B cell (primary cell): ENCODE measurements at regions not wholly inside any gene's neighbourhood (a gene's known extent, or its start where the extent isn't known, plus 50 kb on each side); places are given as distances from the start of the nearest gene placed in this dataset.

Source experiments
- ATAC-seq: fragments of 200-7000 bp; cut with Tn5 transposase; one replicate; pipeline ENCODE4 v1.10.0; 2021; ENCODE audit warnings: low read depth, mild to moderate bottlenecking, moderate number of reproducible peaks, moderate library complexity
- CTCF ChIA-PET: fragments of 350-600 bp; sonication (Branson Sonifier 250); formaldehyde crosslinking; loops from one replicate; lab custom pipeline; 2021; ENCODE audit warnings: antibody characterized with exemption, inconsistent platforms; lab: Charles Lee
- POLR2A ChIA-PET: fragments of 350-600 bp; sonication (Branson Sonifier 250); formaldehyde crosslinking; loops from one replicate; lab custom pipeline; 2021; ENCODE audit warnings: antibody characterized with exemption; lab: Charles Lee
- DNase-seq: peaks from one replicate; pipeline ENCODE4 v3.0.0; 2013
- H2AFZ ChIP-seq: 2 replicates; pipeline ENCODE4 v1.6.1; 2012; ENCODE audit warnings: mild to moderate bottlenecking, low read depth, low read length; ENCODE audit not compliant: insufficient read depth, poor library complexity, severe bottlenecking
- H3K27ac ChIP-seq, 2 donors: 1 replicate in 1 of 2; 2 replicates in 1 of 2; pipeline ENCODE4 v1.5.1; 2012 to 2013; ENCODE audit warnings: low read length in 2 of 2, mild to moderate bottlenecking in 2 of 2, moderate library complexity in 1 of 2
- H3K27me3 ChIP-seq, 4 experiments: fragments of 200-600 bp in 1 of 4; sonication (generic) in 1 of 4; replicated peaks in 1 of 4; 1 replicate in 2 of 4; 2 replicates in 2 of 4; pipeline versions ENCODE4 v1.6.1 to v1.7.0; 2013 to 2016; ENCODE audit warnings: low read length in 3 of 4, mild to moderate bottlenecking in 2 of 4, mixed read lengths in 1 of 4, moderate library complexity in 1 of 4; ENCODE audit not compliant: insufficient read depth in 4 of 4, control insufficient read depth in 3 of 4; ENCODE audit errors: control extremely low read depth in 1 of 4
- H3K36me3 ChIP-seq, 2 experiments: replicated peaks in 1 of 2; 1 replicate in 1 of 2; 2 replicates in 1 of 2; pipeline versions ENCODE4 v1.6.1 to v1.7.1; 2013; ENCODE audit warnings: low read length in 1 of 2; ENCODE audit not compliant: insufficient read depth in 2 of 2, control insufficient read depth in 1 of 2; ENCODE audit errors: control extremely low read depth in 1 of 2, extremely low read depth in 1 of 2
- H3K4me1 ChIP-seq, 2 donors: fragments of 200-600 bp in 1 of 2; sonication (generic) in 1 of 2; 1 replicate in 1 of 2; 2 replicates in 1 of 2; pipeline versions ENCODE4 v1.5.1 to v1.6.1; 2013 to 2017; ENCODE audit warnings: low read length in 2 of 2; ENCODE audit not compliant: control insufficient read depth in 2 of 2, insufficient read depth in 2 of 2
- H3K4me2 ChIP-seq: replicated peaks from 2 replicates; pipeline ENCODE3; 2012; ENCODE audit warnings: mild to moderate bottlenecking, low read depth, low read length; ENCODE audit not compliant: poor library complexity, severe bottlenecking
- H3K4me3 ChIP-seq, 5 experiments: fragments of 200-600 bp in 1 of 5; sonication (generic) in 1 of 5; 1 replicate in 3 of 5; 2 replicates in 2 of 5; pipeline versions ENCODE4 v1.5.1 to v1.7.0; 2011 to 2016; ENCODE audit warnings: low read length in 4 of 5, mild to moderate bottlenecking in 4 of 5, low read depth in 2 of 5, control low read depth in 1 of 5, moderate library complexity in 1 of 5; ENCODE audit not compliant: insufficient read depth in 1 of 5; ENCODE audit errors: control extremely low read depth in 1 of 5, extremely low read depth in 1 of 5
- H3K79me2 ChIP-seq: fragments of 200-600 bp; sonication (generic); one replicate; pipeline ENCODE4 v1.6.0; 2016; ENCODE audit warnings: low read length; ENCODE audit not compliant: control insufficient read depth, insufficient read depth
- H3K9ac ChIP-seq: fragments of 200-600 bp; sonication (generic); 2 replicates; pipeline ENCODE4 v1.6.1; 2017; ENCODE audit warnings: mild to moderate bottlenecking, low read length, moderate library complexity
- H3K9me3 ChIP-seq, 3 donors: one replicate each; pipeline versions ENCODE4 v1.6.1 to v1.7.1; 2013; ENCODE audit warnings: low read length in 2 of 3; ENCODE audit not compliant: control insufficient read depth in 2 of 3, insufficient read depth in 1 of 3; ENCODE audit errors: control extremely low read depth in 1 of 3
- H4K20me1 ChIP-seq: 2 replicates; pipeline ENCODE4 v1.6.0; 2012; ENCODE audit warnings: mild to moderate bottlenecking, low read length; ENCODE audit not compliant: insufficient read depth, control insufficient read depth, poor library complexity, severe bottlenecking
- H3K27ac Mint-ChIP-seq: one replicate; pipeline ENCODE4 v1.8.0; 2021; ENCODE audit warnings: mixed read lengths
- H3K27me3 Mint-ChIP-seq: one replicate; pipeline ENCODE4 v1.8.0; 2021; ENCODE audit warnings: mixed read lengths
- H3K4me1 Mint-ChIP-seq: one replicate; pipeline ENCODE4 v1.8.0; 2021; ENCODE audit warnings: mixed read lengths
- H3K4me3 Mint-ChIP-seq: one replicate; pipeline ENCODE4 v1.8.0; 2021; ENCODE audit warnings: mixed read lengths
- H3K9me3 Mint-ChIP-seq: one replicate; pipeline ENCODE4 v1.8.0; 2022; ENCODE audit warnings: mixed read lengths; ENCODE audit not compliant: insufficient read depth
- EZH2 ChIP-seq: IDR thresholded peaks from 2 replicates; pipeline ENCODE4 v1.6.1; 2012; ENCODE audit warnings: borderline replicate concordance, low read depth, mild to moderate bottlenecking, moderate library complexity, low read length; ENCODE audit not compliant: insufficient read depth, poor library complexity, severe bottlenecking
- WGBS: methylation state at CpG from one replicate; pipeline ENCODE4 v1.1.5; 2013; ENCODE audit warnings: missing lambda C conversion rate; ENCODE audit not compliant: insufficient coverage; 5-methylcytosine and 5-hydroxymethylcytosine counted together
- intact Hi-C: fragments of 100-400 bp; cut with micrococcal nuclease; formaldehyde crosslinking; loops from one replicate; pipeline ENCODE4 v1.10.0; 2022
- TF ChIP-seq, protein P1 (sequence below): fragments of 200-600 bp; IDR thresholded peaks from one replicate; pipeline ENCODE4 v1.8.0; 2022; ENCODE audit warnings: antibody characterized with exemption, mild to moderate bottlenecking

- Histone ChIP-seq H3K27me3 (no peaks in the 10 kb centered on the region), H3K36me3 (no peaks in the 10 kb centered on the region), H4K20me1 (no peaks in the 10 kb centered on the region), H2AFZ (no peak overlapping the region), H3K27ac (no peak overlapping the region), H3K4me1 (no peaks in the 10 kb centered on the region), H3K79me2 (no peaks in the 10 kb centered on the region), H3K9ac (no peak overlapping the region), H3K4me2 (no peak overlapping the region), H3K4me3 (no peak overlapping the region), H3K9me3 (no peaks in the 10 kb centered on the region)
- no peak overlapping the region for H3K4me3 Mint-ChIP-seq
- intact Hi-C loops, result no loop called here
- ATAC-seq (no peak), DNase-seq (no peak)
- no peak overlapping the region for H3K27ac Mint-ChIP-seq
- no peaks in the 10 kb centered on the region for H3K9me3 Mint-ChIP-seq
- H3K4me1 Mint-ChIP-seq, result no peaks in the 10 kb centered on the region
- peaks cover 15% of the 10 kb centered on the region for H3K27me3 Mint-ChIP-seq
- 91% methylated on average over 16 of the region's 17 CpGs for WGBS
- TF ChIP-seq, protein P1, sequence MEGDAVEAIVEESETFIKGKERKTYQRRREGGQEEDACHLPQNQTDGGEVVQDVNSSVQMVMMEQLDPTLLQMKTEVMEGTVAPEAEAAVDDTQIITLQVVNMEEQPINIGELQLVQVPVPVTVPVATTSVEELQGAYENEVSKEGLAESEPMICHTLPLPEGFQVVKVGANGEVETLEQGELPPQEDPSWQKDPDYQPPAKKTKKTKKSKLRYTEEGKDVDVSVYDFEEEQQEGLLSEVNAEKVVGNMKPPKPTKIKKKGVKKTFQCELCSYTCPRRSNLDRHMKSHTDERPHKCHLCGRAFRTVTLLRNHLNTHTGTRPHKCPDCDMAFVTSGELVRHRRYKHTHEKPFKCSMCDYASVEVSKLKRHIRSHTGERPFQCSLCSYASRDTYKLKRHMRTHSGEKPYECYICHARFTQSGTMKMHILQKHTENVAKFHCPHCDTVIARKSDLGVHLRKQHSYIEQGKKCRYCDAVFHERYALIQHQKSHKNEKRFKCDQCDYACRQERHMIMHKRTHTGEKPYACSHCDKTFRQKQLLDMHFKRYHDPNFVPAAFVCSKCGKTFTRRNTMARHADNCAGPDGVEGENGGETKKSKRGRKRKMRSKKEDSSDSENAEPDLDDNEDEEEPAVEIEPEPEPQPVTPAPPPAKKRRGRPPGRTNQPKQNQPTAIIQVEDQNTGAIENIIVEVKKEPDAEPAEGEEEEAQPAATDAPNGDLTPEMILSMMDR, result no peak
- TF ChIP-seq EZH2, result no peak
- POLR2A ChIA-PET, result no interaction called here
- CTCF ChIA-PET, result no interaction called here
These were observed 106.2 kb upstream of the CELF2 start for GRCh38 chr10:10911471-10911921.

- no peak for TF ChIP-seq EZH2
- no peaks in the 10 kb centered on the region for H3K4me1 Mint-ChIP-seq
- ChIA-PET CTCF (no interaction called here), POLR2A (no interaction called here)
- DNase-seq (no peak), ATAC-seq (no peak)
- Histone ChIP-seq H3K9ac (no peak overlapping the region), H3K27ac (no peak overlapping the region), H3K4me1 (no peaks in the 10 kb centered on the region), H3K4me3 (no peak overlapping the region), H2AFZ (no peak overlapping the region), H3K4me2 (no peak overlapping the region), H4K20me1 (no peaks in the 10 kb centered on the region), H3K9me3 (no peaks in the 10 kb centered on the region), H3K36me3 (no peaks in the 10 kb centered on the region), H3K27me3 (no peaks in the 10 kb centered on the region), H3K79me2 (no peaks in the 10 kb centered on the region)
- WGBS, result no CpG with 5 or more reads among the region's 4 CpGs
- H3K27me3 Mint-ChIP-seq, result peaks cover 15% of the 10 kb centered on the region
- no peak overlapping the region for H3K4me3 Mint-ChIP-seq
- no peaks in the 10 kb centered on the region for H3K9me3 Mint-ChIP-seq
- intact Hi-C loops, result no loop called here
- no peak overlapping the region for H3K27ac Mint-ChIP-seq
These were observed 103.5 kb upstream of the CELF2 start for GRCh38 chr10:10914144-10914543.
